Liver (tissue), 3 donors: ENCODE measurements at regions not wholly inside any gene's neighbourhood (a gene's known extent, or its start where the extent isn't known, plus 50 kb on each side); places are given as distances from the start of the nearest gene placed in this dataset.

ENCODE experiments used
- TAF1 ChIP-seq: conservative IDR thresholded peaks from 2 replicates; pipeline ENCODE4 v1.6.1; 2016; ENCODE audit warnings: antibody characterized with exemption, mild to moderate bottlenecking
- TF ChIP-seq, protein P1 (sequence below): fragments of 150-350 bp; IDR thresholded peaks from 2 replicates; pipeline ENCODE4 v1.5.1; 2017; ENCODE audit warnings: improper control_type of control experiment, low read depth, low read length; ENCODE audit not compliant: missing input control
- donor health status: healthy.
- donor health status: healthy.

DNA sequence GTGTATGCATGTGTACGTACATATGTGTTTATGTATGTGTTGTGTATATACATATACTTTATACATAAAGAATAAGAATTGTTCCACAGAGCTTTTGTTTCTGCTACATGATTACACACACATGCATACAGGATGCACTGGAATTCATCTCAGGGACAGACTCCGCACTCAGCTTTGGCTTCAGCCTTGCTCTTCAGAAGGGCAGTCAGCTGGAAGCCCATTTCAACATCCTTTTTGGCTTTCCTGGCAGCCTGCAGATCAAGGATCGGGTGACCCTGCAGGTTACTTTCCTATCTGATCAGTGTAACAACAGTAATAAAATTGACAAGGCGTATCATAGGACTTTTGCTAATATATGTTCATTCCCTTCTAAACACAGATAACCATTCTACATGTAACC is 144.1 kb upstream of the COPS8 start:
- TF ChIP-seq, protein P1, sequence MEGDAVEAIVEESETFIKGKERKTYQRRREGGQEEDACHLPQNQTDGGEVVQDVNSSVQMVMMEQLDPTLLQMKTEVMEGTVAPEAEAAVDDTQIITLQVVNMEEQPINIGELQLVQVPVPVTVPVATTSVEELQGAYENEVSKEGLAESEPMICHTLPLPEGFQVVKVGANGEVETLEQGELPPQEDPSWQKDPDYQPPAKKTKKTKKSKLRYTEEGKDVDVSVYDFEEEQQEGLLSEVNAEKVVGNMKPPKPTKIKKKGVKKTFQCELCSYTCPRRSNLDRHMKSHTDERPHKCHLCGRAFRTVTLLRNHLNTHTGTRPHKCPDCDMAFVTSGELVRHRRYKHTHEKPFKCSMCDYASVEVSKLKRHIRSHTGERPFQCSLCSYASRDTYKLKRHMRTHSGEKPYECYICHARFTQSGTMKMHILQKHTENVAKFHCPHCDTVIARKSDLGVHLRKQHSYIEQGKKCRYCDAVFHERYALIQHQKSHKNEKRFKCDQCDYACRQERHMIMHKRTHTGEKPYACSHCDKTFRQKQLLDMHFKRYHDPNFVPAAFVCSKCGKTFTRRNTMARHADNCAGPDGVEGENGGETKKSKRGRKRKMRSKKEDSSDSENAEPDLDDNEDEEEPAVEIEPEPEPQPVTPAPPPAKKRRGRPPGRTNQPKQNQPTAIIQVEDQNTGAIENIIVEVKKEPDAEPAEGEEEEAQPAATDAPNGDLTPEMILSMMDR, result no peak
- no peak for TF ChIP-seq TAF1
